Heart right ventricle (tissue), 16 donors: ENCODE measurements at regions not wholly inside any gene's neighbourhood (a gene's known extent, or its start where the extent isn't known, plus 50 kb on each side); places are given as distances from the start of the nearest gene placed in this dataset.

ENCODE experiments used
- ATAC-seq, 8 donors: fragments of 200-7000 bp; cut with Tn5 transposase; one replicate each; pipeline ENCODE4 v1.9.1; 2020; ENCODE audit warnings: mild to moderate bottlenecking in 8 of 8, moderate library complexity in 8 of 8, moderate number of reproducible peaks in 1 of 8
- DNase-seq, 2 donors: peaks; one replicate each; pipeline ENCODE4 v3.0.0-alpha.2; 2020
- H3K27ac ChIP-seq, 10 donors: fragments of 200-600 bp; sonication (generic) in 2 of 10; one replicate each; pipeline versions ENCODE4 v1.5.0 to v1.8.0; 2020 to 2022; ENCODE audit warnings: mild to moderate bottlenecking in 3 of 10
- H3K27me3 ChIP-seq, 7 donors: fragments of 200-600 bp; one replicate each; pipeline ENCODE4 v1.8.0; 2021 to 2022; ENCODE audit warnings: mild to moderate bottlenecking in 2 of 7
- H3K36me3 ChIP-seq, 9 donors: fragments of 200-600 bp; sonication (generic) in 1 of 9; one replicate each; pipeline versions ENCODE4 v1.5.0 to v1.8.0; 2020 to 2022; ENCODE audit warnings: mild to moderate bottlenecking in 2 of 9
- H3K4me1 ChIP-seq, 9 donors: fragments of 200-600 bp; sonication (generic) in 1 of 9; one replicate each; pipeline versions ENCODE4 v1.5.0 to v1.8.0; 2020 to 2022; ENCODE audit warnings: mild to moderate bottlenecking in 4 of 9
- H3K4me3 ChIP-seq, 10 donors: fragments of 200-600 bp; sonication (generic) in 2 of 10; one replicate each; pipeline versions ENCODE4 v1.5.0 to v1.8.0; 2020 to 2022; ENCODE audit warnings: mild to moderate bottlenecking in 7 of 10, moderate library complexity in 2 of 10
- H3K9me3 ChIP-seq, 11 donors: fragments of 200-600 bp in 10 of 11; sonication (generic) in 2 of 11; one replicate each; pipeline versions ENCODE4 v1.5.0 to v1.8.0; 2013 to 2022; ENCODE audit warnings: mild to moderate bottlenecking in 2 of 11, control low read depth in 1 of 11, moderate library complexity in 1 of 11
- CTCF ChIP-seq, 9 donors: fragments of 200-600 bp; sonication (generic) in 2 of 9; IDR thresholded peaks; one replicate each; pipeline versions ENCODE4 v1.5.0 to v1.8.0; 2021 to 2022; ENCODE audit warnings: antibody characterized with exemption in 9 of 9, mild to moderate bottlenecking in 5 of 9, moderate library complexity in 1 of 9
- WGBS, 2 donors: extraction: QIAGEN DNeasy Blood & Tissue Kit; methylation state at CpG; one replicate each; pipeline ENCODE4 v1.1.7; 2013; ENCODE audit warnings: inconsistent platforms in 1 of 2; 5-methylcytosine and 5-hydroxymethylcytosine counted together
- intact Hi-C, 10 donors: fragments of 100-400 bp; cut with DNase I; formaldehyde crosslinking; loops; one replicate each; pipeline versions ENCODE4 v1.11.1 to v1.14.2; 2022
- donor health status: Arrhythmogenic right ventricular cardiomyopathy.
- donor health status: ischemic (EF 13 %, LVEDD 7.1; RV severe dilation, severe dysfunction).
- donor health status: healthy with polysubstance abuse.
- donor health status: DM: no; HTN: yes; CAD: no.
- donor health status: DM: no; HTN: no; CAD: no.
- donor health status: ischemic (EF 25% LVEDD 6.9; RV normal size, moderate dysfunction).
- donor health status: ischemic (EF 25% LVEDD 5.7; RV mildly dilated, moderate dysfunction).
- donor health status: healthy.
- donor health status: DM: yes; HTN: yes; CAD: no.
- donor health status: Ischemic cardiomyopathy.
- donor health status: ischemic (EF 35%, LVEDD 5.7; RV mildly dilated, moderate dysfunction).
- donor health status: nonischemic (EF 11% LVEDD 7.7; RV severe dilation, severe dysfunction).
- donor health status: DM: yes; HTN: yes; CAD: no.
- donor health status: PGD.
- donor health status: ischemic (EF 29% LVEDD 5.4; RV normal size, mild dysfunction).
- donor health status: nonischemic (EF 23%, LVEDD 6.1; RV moderate dilation, normal function).

DNA sequence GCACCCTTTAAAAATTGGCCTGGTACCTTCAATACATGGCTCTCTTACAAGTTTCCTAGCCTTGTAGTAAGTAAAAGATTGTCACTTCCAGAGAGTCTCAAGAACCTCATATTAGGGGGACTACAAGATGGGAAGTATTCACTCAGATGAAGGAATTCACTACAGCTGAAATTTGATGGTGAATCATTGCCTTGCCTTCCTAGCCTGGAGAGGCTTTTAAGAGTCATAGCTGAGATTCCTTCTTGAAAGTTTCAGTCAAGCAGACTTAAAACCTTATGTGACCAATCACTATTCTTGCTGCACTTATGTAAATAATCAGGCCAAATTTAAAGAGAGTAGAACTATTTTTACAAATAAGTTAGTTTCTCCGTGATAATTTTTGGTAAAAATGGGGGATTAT, 451.6 kb downstream of the TRHDE start:
- Histone ChIP-seq H3K4me1 (no peaks in the 10 kb centered on the region), H3K27ac (no peak overlapping the region), H3K27me3 (no peaks in the 10 kb centered on the region), H3K9me3 (peaks cover 0 to 9% (median 0%) of the 10 kb centered on the region in 11 donors), H3K4me3 (no peak overlapping the region), H3K36me3 (no peaks in the 10 kb centered on the region)
- 89 to 93% methylated on average over 1 of the region's 1 CpG for WGBS, 2 donors
- no peak for ATAC-seq
- no peak for TF ChIP-seq CTCF (IDR thresholded peaks at IDR 0.05)
- intact Hi-C loops: no loop called here
- DNase-seq: no peak

DNA sequence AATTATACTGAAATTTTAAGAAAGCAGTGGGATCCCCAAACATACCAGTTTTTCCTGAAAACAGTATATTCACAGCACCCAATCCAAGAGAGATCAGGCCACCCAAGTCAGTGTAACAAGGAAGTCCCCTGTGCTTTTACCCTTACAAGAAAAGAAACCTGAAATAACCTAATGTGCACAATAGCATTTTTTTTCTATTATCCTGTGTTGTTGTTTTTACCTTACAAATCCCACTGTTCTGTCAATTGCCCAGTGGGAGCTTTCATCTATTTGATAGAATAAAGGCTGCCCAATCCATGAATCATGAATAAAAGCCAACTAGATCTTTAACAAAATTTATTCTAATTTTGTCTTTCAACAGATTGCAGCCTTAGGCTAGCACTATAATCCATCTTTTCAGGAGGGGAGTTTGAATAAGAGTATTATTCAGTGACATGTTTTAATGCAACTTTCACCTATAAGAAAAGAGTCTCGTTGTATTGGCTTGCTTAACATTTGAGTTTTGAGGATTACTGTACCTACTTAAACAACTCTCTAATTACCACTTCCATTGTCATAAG, 457.4 kb downstream of the TRHDE start:
- H3K27ac ChIP-seq: no peak overlapping the region
- no peak overlapping the region for H3K4me3 ChIP-seq
- DNase-seq: no peak
- WGBS, 2 donors: 68 to 71% methylated on average over 1 of the region's 1 CpG
- no peaks in the 10 kb centered on the region for H3K27me3 ChIP-seq
- ATAC-seq: no peak
- H3K4me1 ChIP-seq: no peaks in the 10 kb centered on the region
- no peak for TF ChIP-seq CTCF (IDR thresholded peaks at IDR 0.05)
- H3K36me3 ChIP-seq: no peaks in the 10 kb centered on the region
- peaks cover 0 to 9% (median 0%) of the 10 kb centered on the region in 11 donors for H3K9me3 ChIP-seq
- intact Hi-C loops: no loop called here

DNA sequence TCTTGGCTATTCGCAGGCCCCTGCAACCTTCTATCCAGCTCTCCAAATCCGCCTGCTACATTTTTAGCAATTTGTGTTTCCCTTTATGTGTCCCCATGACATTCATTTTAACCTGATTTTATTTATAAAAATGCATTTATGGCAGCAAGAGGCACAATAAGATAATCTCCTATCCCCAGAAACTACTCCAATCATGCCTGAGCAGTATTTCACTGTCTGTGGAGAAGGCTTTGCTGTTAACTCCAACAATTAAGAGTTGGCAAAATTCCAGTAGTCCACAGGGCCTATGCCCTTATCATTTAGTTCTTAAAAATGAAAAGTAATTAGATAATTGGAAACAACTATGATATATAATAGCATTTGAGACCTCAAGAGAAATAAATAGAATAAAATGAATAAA, 462.4 kb downstream of the TRHDE start:
- no peak for ATAC-seq
- intact Hi-C loops: no loop called here
- 80 to 87% methylated on average over 2 of the region's 2 CpGs for WGBS, 2 donors
- Histone ChIP-seq H3K27ac (no peak overlapping the region), H3K27me3 (no peaks in the 10 kb centered on the region), H3K36me3 (no peaks in the 10 kb centered on the region), H3K4me1 (no peaks in the 10 kb centered on the region), H3K4me3 (no peak overlapping the region), H3K9me3 (no peaks in the 10 kb centered on the region)
- no peak for DNase-seq
- TF ChIP-seq CTCF (IDR thresholded peaks at IDR 0.05): no peak

GRCh38 chr12:72738811-72739210, 466.6 kb downstream of the TRHDE start:
- ATAC-seq (no peak), DNase-seq (no peak)
- 59 to 65% methylated on average over 2 of the region's 2 CpGs for WGBS, 2 donors
- H3K9me3 ChIP-seq: peaks cover 0 to 31% (median 8%) of the 10 kb centered on the region in 11 donors
- no peaks in the 10 kb centered on the region for H3K4me1 ChIP-seq
- H3K4me3 ChIP-seq: no peak overlapping the region
- intact Hi-C loops: no loop called here
- no peak for TF ChIP-seq CTCF (IDR thresholded peaks at IDR 0.05)
- no peaks in the 10 kb centered on the region for H3K36me3 ChIP-seq
- no peak overlapping the region for H3K27ac ChIP-seq
- no peaks in the 10 kb centered on the region for H3K27me3 ChIP-seq
